HG03432 (cell line): ENCODE measurements at regions not wholly inside any gene's neighbourhood (a gene's known extent, or its start where the extent isn't known, plus 50 kb on each side); places are given as distances from the start of the nearest gene placed in this dataset.
"Not testable (repeated sequence)": the region's sequence is repeated elsewhere in the genome, so short reads cannot be mapped to it uniquely, and the experiment has no call there.

Experiments used
- ATAC-seq: cut with Tn5 transposase; IDR thresholded peaks from one replicate; pipeline ENCODE4 v1.9.1; 2021; ENCODE audit warnings: mild to moderate bottlenecking, moderate library complexity; ENCODE audit not compliant: unreplicated experiment

GRCh38 chr7:12827219-12827821 is 139.9 kb downstream of the ARL4A start:
- no peak for ATAC-seq

- ATAC-seq = no peak
These were observed 140.5 kb downstream of the ARL4A start for GRCh38 chr7:12827920-12828319.

- ATAC-seq = no peak
These were observed 143.6 kb downstream of the ARL4A start for GRCh38 chr7:12831024-12831423.

GRCh38 chr7:12833829-12834228 is 146.4 kb downstream of the ARL4A start:
- no peak for ATAC-seq

- no peak for ATAC-seq
These were observed 147.3 kb downstream of the ARL4A start for GRCh38 chr7:12834782-12835181.

GRCh38 chr7:12839508-12840153 is 152.2 kb downstream of the ARL4A start:
- no peak for ATAC-seq

- ATAC-seq = not testable (repeated sequence)
These were observed 157.3 kb downstream of the ARL4A start for GRCh38 chr7:12844732-12845131.

- ATAC-seq = no peak
These were observed 159.6 kb downstream of the ARL4A start for GRCh38 chr7:12847001-12847400.

GRCh38 chr7:12851142-12851541 is 163.7 kb downstream of the ARL4A start:
- ATAC-seq = no peak

- no peak for ATAC-seq
These were observed 164.4 kb downstream of the ARL4A start for GRCh38 chr7:12851841-12852240.

- ATAC-seq = no peak
These were observed 167.6 kb downstream of the ARL4A start for GRCh38 chr7:12855036-12855435.

- no peak for ATAC-seq
These were observed 172.3 kb downstream of the ARL4A start for GRCh38 chr7:12859761-12860160.

GRCh38 chr7:12861070-12861469 is 173.6 kb downstream of the ARL4A start:
- no peak for ATAC-seq

- no peak for ATAC-seq
These were observed 174.7 kb downstream of the ARL4A start for GRCh38 chr7:12862146-12862545.

GRCh38 chr7:12864470-12865046 is 177.1 kb downstream of the ARL4A start:
- ATAC-seq = no peak

GRCh38 chr7:12865593-12865992 is 178.2 kb downstream of the ARL4A start:
- no peak for ATAC-seq

GRCh38 chr7:12866207-12866606 is 178.8 kb downstream of the ARL4A start:
- no peak for ATAC-seq

- no peak for ATAC-seq
These were observed 180.6 kb downstream of the ARL4A start for GRCh38 chr7:12868027-12868426.

GRCh38 chr7:12870219-12870618 is 182.8 kb downstream of the ARL4A start:
- no peak for ATAC-seq

GRCh38 chr7:12872487-12872886 is 185.1 kb downstream of the ARL4A start:
- ATAC-seq = no peak

- ATAC-seq = no peak
These were observed 186.1 kb downstream of the ARL4A start for GRCh38 chr7:12873571-12873970.

- ATAC-seq = no peak
These were observed 191.7 kb downstream of the ARL4A start for GRCh38 chr7:12879139-12879538.

- no peak for ATAC-seq
These were observed 194.3 kb downstream of the ARL4A start for GRCh38 chr7:12881712-12882111.
